GM18519 (cell line): ENCODE measurements at regions not wholly inside any gene's neighbourhood (a gene's known extent, or its start where the extent isn't known, plus 50 kb on each side); places are given as distances from the start of the nearest gene placed in this dataset.
A peak's percentile ranks its signal among the peaks of the same experiment; 100 is the strongest.

Experiments
- ATAC-seq: cut with Tn5 transposase; IDR thresholded peaks from one replicate; pipeline ENCODE4 v1.9.1; 2021; ENCODE audit warnings: mild to moderate bottlenecking, moderate library complexity; ENCODE audit not compliant: unreplicated experiment, low FRiP score

- ATAC-seq, result no peak
Observed at GRCh38 chr5:15447209-15447608, 52.8 kb upstream of the FBXL7 start.

DNA sequence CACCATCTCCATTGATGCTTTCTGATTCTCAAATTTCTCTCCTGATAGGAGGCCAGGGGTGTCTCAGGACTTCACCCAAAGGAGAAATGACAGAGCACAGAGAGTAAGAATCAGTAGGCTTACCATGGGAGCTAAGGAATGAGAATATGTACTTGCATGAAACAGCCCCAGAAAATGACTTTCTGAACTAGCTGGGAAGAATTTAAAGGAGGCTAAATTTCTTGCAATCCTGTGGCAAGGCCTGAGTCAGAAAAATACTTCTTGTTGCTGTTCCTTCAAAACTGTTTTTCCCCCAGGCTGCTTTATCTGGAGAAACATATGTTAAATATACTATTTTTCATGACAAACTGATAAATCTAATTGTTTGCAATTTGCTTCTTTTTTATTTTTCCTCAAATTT, 53.4 kb upstream of the FBXL7 start:
- ATAC-seq, result no peak

DNA sequence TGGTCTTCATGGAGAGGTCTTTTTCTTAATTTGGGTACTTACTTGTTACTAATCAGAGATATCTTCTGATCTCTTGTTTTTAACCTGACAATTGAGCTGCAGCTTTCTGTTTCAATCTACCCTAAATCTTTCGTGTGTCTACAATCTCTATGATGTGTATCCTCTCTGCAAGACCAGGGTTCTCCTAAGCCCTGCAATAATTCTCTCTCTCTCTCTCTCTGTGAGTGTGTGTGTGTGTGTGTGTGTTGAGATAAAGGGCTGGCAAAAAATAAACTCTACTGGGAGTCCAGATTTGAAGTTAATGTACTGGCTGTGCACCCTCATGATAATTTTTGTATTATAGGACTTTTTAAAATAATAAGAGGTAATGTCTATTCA, 57.8 kb upstream of the FBXL7 start:
- ATAC-seq, result peak; percentile 20

DNA sequence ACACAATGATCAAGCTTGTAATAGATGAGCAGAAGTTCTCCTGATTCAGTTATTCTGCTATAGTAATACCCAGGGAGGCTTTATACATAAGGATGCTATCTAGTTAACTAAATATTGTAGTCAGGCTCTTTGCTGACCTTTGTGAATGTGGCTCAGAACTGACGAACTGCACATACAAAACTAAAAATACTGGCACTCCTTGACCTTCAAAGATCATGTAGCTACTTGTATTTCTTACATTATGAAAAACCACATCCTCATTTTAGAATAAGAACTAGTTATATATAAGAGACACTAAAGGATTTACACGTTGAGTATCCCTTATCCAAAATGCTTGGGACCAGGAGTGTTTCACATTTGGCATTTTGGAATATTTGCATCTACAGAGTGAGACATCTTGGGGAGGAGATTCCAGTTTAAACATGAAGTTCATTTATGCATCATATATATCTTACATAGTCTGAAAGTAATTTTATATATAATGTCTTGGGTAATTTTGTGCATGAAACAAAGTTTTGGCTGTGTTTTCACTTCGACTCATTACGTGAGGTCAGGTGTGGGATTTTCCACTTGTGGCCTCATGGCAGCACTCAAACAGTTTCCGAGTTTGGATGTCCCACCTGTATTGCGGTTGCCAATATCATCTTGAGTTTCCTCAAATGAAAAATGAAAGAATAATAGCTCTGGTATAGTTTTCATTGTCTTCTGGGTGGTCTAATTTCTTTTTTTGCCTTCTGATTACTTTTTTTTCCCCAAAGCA, 58.4 kb upstream of the FBXL7 start:
- peak; percentile 54 for ATAC-seq

DNA sequence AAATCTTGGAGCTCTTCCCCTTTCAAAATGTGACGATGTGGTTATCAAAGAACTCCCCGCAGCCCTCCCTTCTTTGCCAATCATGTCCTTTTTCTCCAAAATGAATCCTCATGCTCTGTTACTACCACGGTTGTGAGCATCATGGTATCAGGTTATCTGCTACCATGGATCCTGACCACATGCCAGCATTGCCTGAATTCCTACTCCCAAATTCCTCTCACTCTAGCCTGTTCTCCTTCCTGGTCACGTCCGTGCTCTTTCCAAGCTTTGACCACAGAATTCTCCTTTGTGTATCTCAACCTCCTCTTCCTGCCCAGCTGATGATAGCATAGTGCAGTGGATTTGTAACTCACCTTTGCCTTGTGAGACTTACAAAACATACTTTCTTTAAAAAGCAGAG, 59.5 kb upstream of the FBXL7 start:
- no peak for ATAC-seq

GRCh38 chr5:15439801-15440200, 60.2 kb upstream of the FBXL7 start:
- no peak for ATAC-seq

DNA sequence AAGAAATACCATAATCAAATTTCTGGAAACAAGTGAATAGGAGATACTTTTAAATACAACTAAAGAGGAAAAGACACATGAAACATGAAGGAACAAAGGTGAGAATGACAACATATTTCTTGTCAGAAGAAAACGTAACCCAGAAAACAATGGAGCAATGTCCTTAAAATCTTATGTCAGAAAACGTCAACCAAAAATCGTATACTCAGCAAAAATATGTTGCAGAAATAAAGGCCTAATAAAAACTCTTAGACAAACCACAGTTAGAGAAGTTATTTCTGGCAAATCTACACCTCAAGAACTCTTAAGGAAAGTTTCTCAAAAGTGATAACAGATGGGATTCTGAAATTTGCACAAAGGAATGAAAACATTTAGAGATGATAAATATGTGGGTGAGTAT, 66.3 kb upstream of the FBXL7 start:
- no peak for ATAC-seq

- peak; percentile 74 for ATAC-seq
Observed at GRCh38 chr5:15431923-15432322, 68.1 kb upstream of the FBXL7 start.

- no peak for ATAC-seq
Observed at GRCh38 chr5:15425766-15426165, 74.2 kb upstream of the FBXL7 start.

GRCh38 chr5:15424769-15425168, 75.2 kb upstream of the FBXL7 start:
- no peak for ATAC-seq

DNA sequence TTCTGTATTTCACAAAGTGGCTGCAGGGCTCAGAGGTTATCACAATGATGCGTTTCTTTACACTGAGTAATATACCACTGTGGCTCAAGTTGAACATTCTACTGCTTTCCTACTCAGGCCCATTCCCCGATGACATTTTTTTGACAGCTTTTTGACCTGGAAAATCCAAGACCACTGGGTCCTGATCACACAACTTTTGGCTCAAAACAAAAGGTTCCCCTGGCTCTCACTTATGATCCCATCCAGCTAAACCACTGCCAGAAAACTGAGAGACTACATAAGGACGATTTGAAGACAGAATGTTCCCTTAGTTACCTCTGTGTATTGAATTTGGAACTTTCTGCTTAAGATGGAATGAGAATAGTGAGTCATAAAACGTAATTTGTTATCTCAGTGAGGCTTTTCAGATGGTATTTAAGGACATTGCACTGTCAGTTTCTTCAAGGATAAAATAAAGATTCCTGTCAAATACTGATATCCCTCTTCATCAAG, 78.0 kb upstream of the FBXL7 start:
- no peak for ATAC-seq

GRCh38 chr5:15421381-15421780, 78.6 kb upstream of the FBXL7 start:
- ATAC-seq, result no peak

GRCh38 chr5:15420201-15420600, 79.8 kb upstream of the FBXL7 start:
- ATAC-seq, result no peak

- no peak for ATAC-seq
Observed at GRCh38 chr5:15417156-15417555, 82.8 kb upstream of the FBXL7 start.

- ATAC-seq, result no peak
Observed at GRCh38 chr5:15406478-15406877, 93.5 kb upstream of the FBXL7 start.

DNA sequence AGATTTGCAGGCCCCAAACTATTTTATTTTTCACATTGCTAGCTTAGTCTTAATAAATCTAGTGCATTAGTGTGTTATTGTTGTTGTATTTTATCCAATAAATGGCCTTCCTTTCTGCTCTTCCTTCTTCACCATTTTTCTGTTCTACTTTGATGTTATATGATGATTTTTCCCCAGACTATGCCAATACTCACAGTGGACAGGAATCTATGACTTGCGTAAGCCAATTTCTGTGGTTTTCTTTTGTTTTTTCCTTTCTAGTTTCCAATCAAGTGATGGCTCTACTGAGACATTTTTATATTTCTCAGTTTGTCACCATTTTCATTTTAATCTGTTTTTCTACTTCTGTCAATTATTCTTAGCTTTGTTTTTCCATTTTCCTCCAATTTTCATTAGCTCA, 106.8 kb upstream of the FBXL7 start:
- ATAC-seq, result no peak

DNA sequence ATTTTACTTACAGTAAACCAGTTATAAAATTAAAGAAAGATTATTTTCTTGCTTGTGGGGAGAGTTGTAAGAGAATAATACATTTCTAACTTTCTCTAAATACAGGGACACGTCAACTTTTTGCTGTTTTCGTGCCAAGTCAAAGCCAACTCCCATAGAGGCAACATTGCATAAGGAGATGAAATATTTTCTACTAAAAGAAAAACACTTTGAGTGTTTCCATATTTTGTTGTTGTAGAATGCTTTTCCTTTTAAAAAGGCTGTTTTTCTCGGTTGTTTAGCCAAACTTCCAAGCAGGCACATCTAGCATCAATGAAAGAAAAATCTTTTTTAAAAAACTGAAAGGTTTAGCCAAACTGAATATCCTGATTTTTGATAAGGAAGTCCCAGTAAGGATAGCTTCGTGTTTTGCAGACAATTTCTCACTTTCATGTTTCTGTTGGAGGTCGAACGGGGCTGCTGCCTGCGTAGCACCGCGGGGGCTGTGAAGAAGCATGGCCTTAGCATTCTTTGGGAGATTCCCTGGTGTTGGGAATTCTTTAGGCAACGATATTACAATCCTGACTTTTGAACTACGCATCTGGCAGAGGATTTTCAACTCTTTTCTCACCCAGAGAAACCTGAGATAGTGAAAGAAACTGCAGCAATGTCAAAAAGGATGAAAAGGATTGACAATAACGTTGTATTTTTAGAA, 108.1 kb upstream of the FBXL7 start:
- ATAC-seq, result no peak

DNA sequence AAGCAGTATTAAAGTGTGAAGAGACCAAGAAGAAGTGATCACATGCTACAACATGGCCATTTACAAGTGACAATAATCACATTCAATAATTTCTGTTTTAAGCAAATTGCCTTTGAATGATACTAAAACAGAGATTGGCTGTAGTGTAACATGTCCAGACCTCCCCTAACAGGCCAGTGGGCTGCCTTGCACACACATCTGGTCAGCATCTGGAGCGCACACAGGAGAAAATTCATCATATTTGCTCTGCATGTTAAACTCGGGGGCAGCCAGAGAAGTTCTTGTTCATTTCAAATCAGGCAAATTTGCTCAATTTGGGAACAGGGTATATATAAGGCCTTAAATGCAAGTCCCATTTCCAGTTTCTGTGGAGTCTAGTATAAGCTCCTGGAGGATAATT, 111.1 kb upstream of the FBXL7 start:
- ATAC-seq, result no peak

- ATAC-seq, result no peak
Observed at GRCh38 chr5:15387931-15388524, 112.0 kb upstream of the FBXL7 start.

- no peak for ATAC-seq
Observed at GRCh38 chr5:15386122-15386521, 113.9 kb upstream of the FBXL7 start.

- ATAC-seq, result no peak
Observed at GRCh38 chr5:15385553-15385952, 114.4 kb upstream of the FBXL7 start.

DNA sequence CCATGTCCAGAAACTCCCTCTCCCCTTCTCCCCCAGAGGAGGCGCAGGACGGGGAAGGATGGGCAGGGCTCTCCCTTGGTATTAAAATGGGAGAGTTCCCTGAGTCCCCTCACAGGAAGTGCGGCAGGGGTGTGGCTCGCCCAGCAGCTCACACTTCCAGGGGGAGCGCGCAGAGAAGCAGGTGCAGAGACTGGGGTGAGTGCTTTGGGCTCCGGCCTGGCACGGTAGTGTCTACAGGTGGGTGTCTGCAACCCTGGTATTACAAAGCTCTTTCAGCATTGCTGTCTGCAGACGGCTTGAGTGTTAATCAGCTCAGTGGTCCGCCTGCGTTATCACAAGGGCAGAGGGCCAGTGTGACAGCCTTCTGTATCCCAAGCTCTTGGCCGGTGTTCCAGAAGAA, 114.9 kb upstream of the FBXL7 start:
- ATAC-seq, result no peak
